DND-41 (cell line): ENCODE measurements at regions not wholly inside any gene's neighbourhood (a gene's known extent, or its start where the extent isn't known, plus 50 kb on each side); places are given as distances from the start of the nearest gene placed in this dataset.

Experiments
- ATAC-seq: fragments of 200-7000 bp; cut with Tn5 transposase; 3 replicates; pipeline ENCODE4 v1.9.1; 2021; ENCODE audit warnings: low read depth; ENCODE audit not compliant: insufficient read depth
- DNase-seq: peaks from one replicate; pipeline ENCODE4 v3.0.0-alpha.2; 2020
- H2AFZ ChIP-seq: 2 replicates; pipeline ENCODE4 v1.6.0; 2012; ENCODE audit warnings: low read depth, low read length
- H3K27ac ChIP-seq: 2 replicates; pipeline ENCODE4 v1.5.1; 2012; ENCODE audit warnings: low read length, inconsistent platforms
- H3K27me3 ChIP-seq: fragments of 200-600 bp; sonication (generic); 2 replicates; pipeline ENCODE4 v1.6.0; 2012; ENCODE audit warnings: low read length, mild to moderate bottlenecking, inconsistent platforms; ENCODE audit not compliant: insufficient read depth, poor library complexity
- H3K36me3 ChIP-seq: 2 replicates; pipeline ENCODE4 v1.5.1; 2012; ENCODE audit warnings: low read length, inconsistent platforms; ENCODE audit not compliant: insufficient read depth
- H3K4me1 ChIP-seq: 2 replicates; pipeline ENCODE4 v1.5.1; 2012; ENCODE audit warnings: mild to moderate bottlenecking, low read length; ENCODE audit not compliant: insufficient read depth
- H3K4me2 ChIP-seq: 2 replicates; pipeline ENCODE4 v1.6.0; 2012; ENCODE audit warnings: mild to moderate bottlenecking, moderate library complexity, low read length, inconsistent platforms; ENCODE audit not compliant: insufficient read depth
- H3K4me3 ChIP-seq, 2 experiments: fragments of 200-600 bp in 1 of 2; shearing (Covaris generic) in 1 of 2; 2 replicates each; pipeline ENCODE4 v1.5.1; 2012 to 2016; ENCODE audit warnings: inconsistent platforms in 2 of 2, low read length in 2 of 2, mild to moderate bottlenecking in 2 of 2, low read depth in 1 of 2, moderate library complexity in 1 of 2
- H3K79me2 ChIP-seq: 2 replicates; pipeline ENCODE4 v1.6.0; 2012; ENCODE audit warnings: low read length, inconsistent platforms; ENCODE audit not compliant: insufficient read depth
- H3K9ac ChIP-seq: 2 replicates; pipeline ENCODE4 v1.6.0; 2012; ENCODE audit warnings: low read depth, mild to moderate bottlenecking, inconsistent platforms, low read length, moderate library complexity
- H3K9me3 ChIP-seq: 2 replicates; pipeline ENCODE4 v1.5.1; 2012; ENCODE audit warnings: low read length, moderate library complexity, mild to moderate bottlenecking, inconsistent platforms; ENCODE audit not compliant: insufficient read depth, severe bottlenecking
- H4K20me1 ChIP-seq: 2 replicates; pipeline ENCODE4 v1.6.0; 2012; ENCODE audit warnings: low read length; ENCODE audit not compliant: insufficient read depth
- CTCF ChIP-seq: IDR thresholded peaks from 2 replicates; pipeline ENCODE4 v1.5.1; 2012; ENCODE audit warnings: borderline replicate concordance, low read length, moderate library complexity, mild to moderate bottlenecking; ENCODE audit not compliant: poor library complexity, severe bottlenecking; ENCODE audit errors: extremely low read depth
- EZH2 ChIP-seq: IDR thresholded peaks from 3 replicates; pipeline ENCODE4 v1.6.1; 2012; ENCODE audit warnings: borderline replicate concordance, low read depth, mild to moderate bottlenecking, moderate library complexity, low read length, inconsistent platforms; ENCODE audit not compliant: severe bottlenecking

- Histone ChIP-seq H3K36me3 (no peaks in the 10 kb centered on the region), H3K4me3 (no peak overlapping the region), H3K79me2 (no peaks in the 10 kb centered on the region), H2AFZ (no peak overlapping the region), H3K27me3 (no peaks in the 10 kb centered on the region), H3K9ac (no peak overlapping the region), H4K20me1 (no peaks in the 10 kb centered on the region), H3K9me3 (no peaks in the 10 kb centered on the region), H3K27ac (no peak overlapping the region), H3K4me1 (no peaks in the 10 kb centered on the region), H3K4me2 (no peak overlapping the region)
- ATAC-seq (no peak), DNase-seq (no peak)
- TF ChIP-seq EZH2, result no peak
- no peak for TF ChIP-seq CTCF
These were observed 245.3 kb upstream of the HDX start for GRCh38 chrX:84747516-84747915.

DNA sequence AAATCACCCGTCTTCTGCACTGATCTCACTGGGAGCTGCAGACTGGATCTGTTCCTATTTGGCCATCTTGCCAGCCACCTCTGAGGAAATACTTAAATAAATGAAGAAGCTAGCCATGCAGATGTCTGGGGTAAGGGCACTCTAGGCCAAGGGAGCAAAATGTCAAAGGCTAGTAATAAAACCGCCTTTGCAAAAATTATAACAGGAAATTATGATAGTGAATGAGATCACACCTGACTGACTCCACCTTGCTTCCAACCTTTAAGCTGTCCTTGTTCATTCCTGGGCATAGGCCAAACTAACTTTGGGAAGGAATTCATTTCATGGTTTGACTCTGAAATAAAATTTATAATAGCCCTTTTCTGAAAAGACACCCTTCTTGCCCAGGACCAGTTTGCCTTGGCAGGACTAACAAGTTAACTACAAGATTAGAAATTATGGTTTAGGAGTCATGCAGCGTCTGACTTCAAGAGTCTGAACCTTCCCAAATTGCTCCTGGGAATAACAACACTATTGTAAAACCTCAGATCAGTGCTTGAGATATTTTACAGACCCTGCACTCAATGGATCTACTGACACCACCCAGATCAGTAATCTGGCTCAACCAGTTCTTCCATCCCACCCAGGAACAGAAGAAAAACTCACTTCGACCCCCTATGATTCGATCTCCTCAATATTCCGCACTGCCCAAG, 246.9 kb upstream of the HDX start:
- TF ChIP-seq CTCF (no peak), EZH2 (no peak)
- Histone ChIP-seq H4K20me1 (no peaks in the 10 kb centered on the region), H3K27ac (no peak overlapping the region), H3K79me2 (no peaks in the 10 kb centered on the region), H3K4me1 (no peaks in the 10 kb centered on the region), H3K9me3 (no peaks in the 10 kb centered on the region), H3K27me3 (no peaks in the 10 kb centered on the region), H2AFZ (no peak overlapping the region), H3K9ac (no peak overlapping the region), H3K4me3 (no peak overlapping the region), H3K4me2 (no peak overlapping the region), H3K36me3 (no peaks in the 10 kb centered on the region)
- no peak for DNase-seq
- no peak for ATAC-seq

DNA sequence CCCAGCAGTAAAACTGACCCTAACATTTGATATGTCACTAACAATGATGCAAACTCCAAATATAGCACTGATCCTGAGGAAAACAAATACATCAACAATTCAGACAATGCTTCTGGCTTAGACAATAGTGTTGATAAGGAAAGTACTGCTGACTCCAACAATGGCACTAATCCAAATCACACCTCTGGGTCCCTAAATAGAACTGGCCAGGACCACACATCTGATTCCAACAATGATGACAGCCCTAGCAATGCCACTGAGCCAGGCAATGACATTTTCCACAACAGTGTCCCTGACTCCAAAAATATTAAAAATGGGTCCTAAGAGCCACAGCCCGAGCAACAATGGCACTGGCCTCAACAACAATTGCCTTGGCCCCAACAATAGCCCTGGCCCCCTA, 243.1 kb upstream of the APOOL start:
- TF ChIP-seq EZH2, result no peak
- TF ChIP-seq CTCF, result no peak
- Histone ChIP-seq H3K4me2 (no peak overlapping the region), H3K27ac (no peak overlapping the region), H3K9me3 (no peaks in the 10 kb centered on the region), H4K20me1 (no peaks in the 10 kb centered on the region), H3K27me3 (no peaks in the 10 kb centered on the region), H2AFZ (no peak overlapping the region), H3K36me3 (no peaks in the 10 kb centered on the region), H3K4me1 (no peaks in the 10 kb centered on the region), H3K9ac (no peak overlapping the region), H3K79me2 (no peaks in the 10 kb centered on the region), H3K4me3 (no peak overlapping the region)
- no peak for ATAC-seq
- DNase-seq, result no peak

GRCh38 chrX:84796321-84796720, 207.4 kb upstream of the APOOL start:
- no peaks in the 10 kb centered on the region for H3K79me2 ChIP-seq
- no peak for DNase-seq
- no peaks in the 10 kb centered on the region for H3K36me3 ChIP-seq
- no peak overlapping the region for H3K9ac ChIP-seq
- H4K20me1 ChIP-seq, result no peaks in the 10 kb centered on the region
- TF ChIP-seq EZH2 (no peak), CTCF (no peak)
- no peak overlapping the region for H3K4me3 ChIP-seq
- H3K27ac ChIP-seq, result no peak overlapping the region
- no peaks in the 10 kb centered on the region for H3K4me1 ChIP-seq
- H2AFZ ChIP-seq, result no peak overlapping the region
- no peak for ATAC-seq
- no peak overlapping the region for H3K4me2 ChIP-seq
- H3K9me3 ChIP-seq, result no peaks in the 10 kb centered on the region
- H3K27me3 ChIP-seq, result no peaks in the 10 kb centered on the region
